HEK293T (cell line): ENCODE measurements at regions not wholly inside any gene's neighbourhood (a gene's known extent, or its start where the extent isn't known, plus 50 kb on each side); places are given as distances from the start of the nearest gene placed in this dataset.

Experiments
- CTCF ChIA-PET: fragments of 350-600 bp; formaldehyde crosslinking; extraction: SDS; loops from one replicate; lab custom pipeline; 2021; ENCODE audit warnings: antibody characterized with exemption, inconsistent platforms; lab: Yijun Ruan, JAX
- POLR2A ChIA-PET: fragments of 350-600 bp; formaldehyde crosslinking; extraction: SDS; loops from one replicate; lab custom pipeline; 2020; ENCODE audit warnings: antibody characterized with exemption, inconsistent platforms; lab: Yijun Ruan, JAX
- DNase-seq: peaks from one replicate; pipeline ENCODE4 v3.0.0; 2012; ENCODE audit warnings: mixed read lengths; ENCODE audit errors: extremely low spot score
- ARNT ChIP-seq: fragments of 450-650 bp; IDR thresholded peaks from 2 replicates; pipeline ENCODE4 v1.6.1; 2017; ENCODE audit warnings: mild to moderate bottlenecking
- BHLHE40 ChIP-seq: fragments of 450-650 bp; IDR thresholded peaks from 2 replicates; pipeline ENCODE4 v1.6.1; 2016; ENCODE audit warnings: mild to moderate bottlenecking, moderate library complexity, borderline replicate concordance
- CTBP1 ChIP-seq: fragments of 450-650 bp; IDR thresholded peaks from 2 replicates; pipeline ENCODE4 v1.6.1; 2016; ENCODE audit warnings: borderline replicate concordance
- ELF4 ChIP-seq: fragments of 450-650 bp; IDR thresholded peaks from 2 replicates; pipeline ENCODE4 v1.6.1; 2017; ENCODE audit warnings: antibody characterized with exemption
- FOXA1 ChIP-seq: fragments of 450-650 bp; IDR thresholded peaks from 2 replicates; pipeline ENCODE4 v1.6.1; 2016; ENCODE audit warnings: mild to moderate bottlenecking
- FOXK2 ChIP-seq: fragments of 450-650 bp; IDR thresholded peaks from 2 replicates; pipeline ENCODE4 v1.6.1; 2016; ENCODE audit warnings: mild to moderate bottlenecking
- FOXM1 ChIP-seq: fragments of 450-650 bp; IDR thresholded peaks from 2 replicates; pipeline ENCODE4 v1.6.1; 2017; ENCODE audit warnings: mild to moderate bottlenecking, borderline replicate concordance
- HDGF ChIP-seq: fragments of 450-650 bp; IDR thresholded peaks from 2 replicates; pipeline ENCODE4 v1.6.1; 2017; ENCODE audit warnings: antibody characterized with exemption, borderline replicate concordance
- L3MBTL2 ChIP-seq: fragments of 450-650 bp; conservative IDR thresholded peaks from 2 replicates; pipeline ENCODE4 v1.6.1; 2016; ENCODE audit warnings: mild to moderate bottlenecking
- LEF1 ChIP-seq: fragments of 450-650 bp; IDR thresholded peaks from 2 replicates; pipeline ENCODE4 v1.6.1; 2017; ENCODE audit warnings: mild to moderate bottlenecking, borderline replicate concordance
- NFRKB ChIP-seq: fragments of 450-650 bp; IDR thresholded peaks from 2 replicates; pipeline ENCODE4 v1.6.1; 2016; ENCODE audit warnings: mild to moderate bottlenecking, moderate library complexity
- SP1 ChIP-seq: fragments of 450-650 bp; IDR thresholded peaks from 2 replicates; pipeline ENCODE4 v1.6.1; 2017
- SUZ12 ChIP-seq: fragments of 450-650 bp; IDR thresholded peaks from 2 replicates; pipeline ENCODE4 v1.6.1; 2016; ENCODE audit warnings: mild to moderate bottlenecking
- TARDBP ChIP-seq: fragments of 450-650 bp; IDR thresholded peaks from 2 replicates; pipeline ENCODE4 v1.6.1; 2016
- ZNF384 ChIP-seq: fragments of 450-650 bp; IDR thresholded peaks from 2 replicates; pipeline ENCODE4 v1.6.1; 2016
- TF ChIP-seq, protein P1 (sequence below): fragments of 450-650 bp; IDR thresholded peaks from 2 replicates; pipeline ENCODE4 v1.6.1; 2016

GRCh38 chrX:118221733-118222132 is 105.1 kb upstream of the KLHL13 start:
- DNase-seq: no peak
- POLR2A ChIA-PET: no interaction called here
- TF ChIP-seq FOXK2 (no peak), TARDBP (no peak), ARNT (no peak), NFRKB (no peak), CTBP1 (no peak), FOXM1 (no peak), L3MBTL2 (no peak), BHLHE40 (no peak), HDGF (no peak), ELF4 (no peak), SP1 (no peak), ZNF384 (no peak), FOXA1 (no peak), LEF1 (no peak), SUZ12 (no peak)
- TF ChIP-seq, protein P1, sequence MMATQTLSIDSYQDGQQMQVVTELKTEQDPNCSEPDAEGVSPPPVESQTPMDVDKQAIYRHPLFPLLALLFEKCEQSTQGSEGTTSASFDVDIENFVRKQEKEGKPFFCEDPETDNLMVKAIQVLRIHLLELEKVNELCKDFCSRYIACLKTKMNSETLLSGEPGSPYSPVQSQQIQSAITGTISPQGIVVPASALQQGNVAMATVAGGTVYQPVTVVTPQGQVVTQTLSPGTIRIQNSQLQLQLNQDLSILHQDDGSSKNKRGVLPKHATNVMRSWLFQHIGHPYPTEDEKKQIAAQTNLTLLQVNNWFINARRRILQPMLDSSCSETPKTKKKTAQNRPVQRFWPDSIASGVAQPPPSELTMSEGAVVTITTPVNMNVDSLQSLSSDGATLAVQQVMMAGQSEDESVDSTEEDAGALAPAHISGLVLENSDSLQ: no peak
- CTCF ChIA-PET: no interaction called here

DNA sequence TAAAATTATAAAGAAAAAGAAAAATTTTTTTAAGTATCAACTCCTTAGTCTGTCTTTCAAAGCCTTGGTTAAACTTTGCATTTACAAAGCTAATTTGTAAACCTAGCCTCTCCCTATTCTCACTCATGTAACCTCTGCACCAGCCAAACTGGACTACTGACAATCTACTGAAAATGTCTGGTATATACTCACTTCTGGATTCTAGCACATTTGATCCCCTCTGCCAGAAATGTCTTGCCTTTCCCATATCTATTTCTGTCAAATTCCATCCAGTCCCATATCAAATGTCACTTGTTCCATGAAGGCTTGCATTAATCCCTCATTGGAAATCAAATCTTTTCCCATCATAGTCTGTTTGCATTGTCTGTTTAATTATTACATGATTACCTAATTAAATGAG is 105.8 kb upstream of the KLHL13 start:
- ChIA-PET CTCF (no interaction called here), POLR2A (no interaction called here)
- DNase-seq: no peak
- TF ChIP-seq ARNT (no peak), LEF1 (no peak), NFRKB (no peak), HDGF (no peak)

- POLR2A ChIA-PET: no interaction called here
- CTCF ChIA-PET: interaction anchor here (0.7 to 1.0 kb wide), 2 partner anchors 9 to 76 kb away, joined by 3 read pairs; no protein-coding TSS in a partner anchor
- TF ChIP-seq HDGF (no peak), LEF1 (no peak)
- peak; percentile 52 for DNase-seq
Measured at GRCh38 chrX:118225711-118226428, 109.3 kb upstream of the KLHL13 start.

DNA sequence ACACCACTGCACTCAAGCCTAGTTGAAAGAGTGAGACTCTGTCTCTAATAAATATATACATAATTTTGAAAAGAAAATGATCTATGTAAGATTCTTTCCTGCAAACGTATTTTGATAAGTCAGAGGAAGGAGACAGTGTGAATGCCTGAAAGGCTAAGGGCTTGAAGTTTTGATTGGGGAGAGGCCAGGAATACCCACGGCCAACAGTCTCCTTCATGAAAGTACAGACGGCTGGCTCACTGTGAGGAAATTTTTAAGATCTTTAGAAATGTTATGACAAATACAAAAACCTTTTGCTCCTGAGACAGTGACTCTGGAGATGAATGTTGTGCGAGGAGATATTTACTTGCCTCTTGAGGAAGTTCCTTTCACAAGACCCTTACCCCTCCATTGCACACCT is 111.4 kb upstream of the KLHL13 start:
- ChIA-PET CTCF (no interaction called here), POLR2A (no interaction called here)
- DNase-seq: no peak
- TF ChIP-seq NFRKB (no peak), FOXM1 (no peak), L3MBTL2 (no peak), TARDBP (no peak), BHLHE40 (no peak), HDGF (no peak), ARNT (no peak), ZNF384 (no peak), ELF4 (no peak), FOXA1 (no peak), LEF1 (no peak), SP1 (no peak), CTBP1 (no peak), FOXK2 (no peak), SUZ12 (no peak)
- TF ChIP-seq, protein P1: no peak

- ChIA-PET POLR2A (no interaction called here), CTCF (no interaction called here)
- no peak for DNase-seq
- TF ChIP-seq CTBP1 (no peak), TARDBP (no peak), NFRKB (no peak), ZNF384 (no peak), LEF1 (no peak), HDGF (no peak), BHLHE40 (no peak), FOXM1 (no peak), L3MBTL2 (no peak), FOXA1 (no peak), FOXK2 (no peak), ARNT (no peak), SP1 (no peak), SUZ12 (no peak), ELF4 (no peak)
- TF ChIP-seq, protein P1: no peak
Measured at GRCh38 chrX:118228456-118228855, 111.8 kb upstream of the KLHL13 start.

- DNase-seq: no peak
- ChIA-PET CTCF (no interaction called here), POLR2A (no interaction called here)
- TF ChIP-seq FOXK2 (no peak), SUZ12 (no peak), FOXA1 (no peak), HDGF (no peak), L3MBTL2 (no peak), LEF1 (no peak), BHLHE40 (no peak), ARNT (no peak), ELF4 (no peak)
Measured at GRCh38 chrX:118231464-118231863, 114.4 kb upstream of the WDR44 start.
